ENCODE measurements at regions not wholly inside any gene's neighbourhood (a gene's known extent, or its start where the extent isn't known, plus 50 kb on each side); places are given as distances from the start of the nearest gene placed in this dataset.

GRCh38 chr5:158435161-158435616 lies 576.2 kb upstream of the CLINT1 start:
- TF ChIP-seq POLR2A (IDR thresholded peaks at IDR 0.05) (no peak), CTCF (IDR thresholded peaks at IDR 0.05) (no peak)

All from lower leg skin (tissue), 3 donors.